ENCODE measurements at regions not wholly inside any gene's neighbourhood (a gene's known extent, or its start where the extent isn't known, plus 50 kb on each side); places are given as distances from the start of the nearest gene placed in this dataset.
"Not testable (repeated sequence)": the region's sequence is repeated elsewhere in the genome, so short reads cannot be mapped to it uniquely, and the experiment has no call there.

GRCh38 chr5:82984786-82985735, 92.1 kb downstream of the TMEM167A start:
- H3K9ac ChIP-seq (ENCODE audit: low read depth in 1 of 2, low read length in 2 of 2) = no peak overlapping the region
- no peaks in the 10 kb centered on the region for H3K9me3 ChIP-seq (ENCODE audit: control insufficient read depth in 2 of 2, low read length in 2 of 2)
- H3K27ac ChIP-seq (ENCODE audit: low read depth in 2 of 2, low read length in 2 of 2) = no peak overlapping the region
- H3K4me1 ChIP-seq (ENCODE audit: control insufficient read depth in 2 of 2, insufficient read depth in 2 of 2, low read length in 2 of 2) = no peaks in the 10 kb centered on the region
- no peaks in the 10 kb centered on the region for H3K36me3 ChIP-seq (ENCODE audit: control insufficient read depth in 2 of 2, insufficient read depth in 2 of 2, low read length in 2 of 2)
- no peak overlapping the region for H3K4me3 ChIP-seq (ENCODE audit: low read length in 2 of 2)
- H3K27me3 ChIP-seq (ENCODE audit: control insufficient read depth in 2 of 2, insufficient read depth in 2 of 2, low read length in 2 of 2) = no peaks in the 10 kb centered on the region

GRCh38 chr5:82982846-82983245, 94.3 kb downstream of the TMEM167A start:
- no peak overlapping the region for H3K9ac ChIP-seq (ENCODE audit: low read depth in 1 of 2, low read length in 2 of 2)
- no peaks in the 10 kb centered on the region for H3K9me3 ChIP-seq (ENCODE audit: control insufficient read depth in 2 of 2, low read length in 2 of 2)
- H3K27ac ChIP-seq (ENCODE audit: low read depth in 2 of 2, low read length in 2 of 2) = no peak overlapping the region
- H3K36me3 ChIP-seq (ENCODE audit: control insufficient read depth in 2 of 2, insufficient read depth in 2 of 2, low read length in 2 of 2) = no peaks in the 10 kb centered on the region
- no peaks in the 10 kb centered on the region for H3K27me3 ChIP-seq (ENCODE audit: control insufficient read depth in 2 of 2, insufficient read depth in 2 of 2, low read length in 2 of 2)
- H3K4me1 ChIP-seq (ENCODE audit: control insufficient read depth in 2 of 2, insufficient read depth in 2 of 2, low read length in 2 of 2) = no peaks in the 10 kb centered on the region
- H3K4me3 ChIP-seq (ENCODE audit: low read length in 2 of 2) = no peak overlapping the region

GRCh38 chr5:82976887-82977286, 100.3 kb downstream of the TMEM167A start:
- peaks cover 6 to 11% of the 10 kb centered on the region in 2 donors for H3K9me3 ChIP-seq (ENCODE audit: control insufficient read depth in 2 of 2, low read length in 2 of 2)
- H3K9ac ChIP-seq (ENCODE audit: low read depth in 1 of 2, low read length in 2 of 2); H3K4me3 ChIP-seq (ENCODE audit: low read length in 2 of 2); H3K27me3 ChIP-seq (ENCODE audit: control insufficient read depth in 2 of 2, insufficient read depth in 2 of 2, low read length in 2 of 2); H3K4me1 ChIP-seq (ENCODE audit: control insufficient read depth in 2 of 2, insufficient read depth in 2 of 2, low read length in 2 of 2); H3K36me3 ChIP-seq (ENCODE audit: control insufficient read depth in 2 of 2, insufficient read depth in 2 of 2, low read length in 2 of 2); H3K27ac ChIP-seq (ENCODE audit: low read depth in 2 of 2, low read length in 2 of 2): not testable (repeated sequence)

- H3K36me3 ChIP-seq (ENCODE audit: control insufficient read depth in 2 of 2, insufficient read depth in 2 of 2, low read length in 2 of 2) = no peaks in the 10 kb centered on the region
- no peak overlapping the region for H3K9ac ChIP-seq (ENCODE audit: low read depth in 1 of 2, low read length in 2 of 2)
- H3K27me3 ChIP-seq (ENCODE audit: control insufficient read depth in 2 of 2, insufficient read depth in 2 of 2, low read length in 2 of 2) = no peaks in the 10 kb centered on the region
- no peak overlapping the region for H3K27ac ChIP-seq (ENCODE audit: low read depth in 2 of 2, low read length in 2 of 2)
- no peak overlapping the region for H3K4me3 ChIP-seq (ENCODE audit: low read length in 2 of 2)
- H3K4me1 ChIP-seq (ENCODE audit: control insufficient read depth in 2 of 2, insufficient read depth in 2 of 2, low read length in 2 of 2) = no peaks in the 10 kb centered on the region
- H3K9me3 ChIP-seq (ENCODE audit: control insufficient read depth in 2 of 2, low read length in 2 of 2) = peaks cover 6 to 11% of the 10 kb centered on the region in 2 donors
Measured at GRCh38 chr5:82975812-82976211, 101.4 kb downstream of the TMEM167A start.

GRCh38 chr5:82975396-82975795, 101.8 kb downstream of the TMEM167A start:
- Histone ChIP-seq H3K9ac (ENCODE audit: low read depth in 1 of 2, low read length in 2 of 2) (no peak overlapping the region), H3K27ac (ENCODE audit: low read depth in 2 of 2, low read length in 2 of 2) (no peak overlapping the region), H3K4me1 (ENCODE audit: control insufficient read depth in 2 of 2, insufficient read depth in 2 of 2, low read length in 2 of 2) (no peaks in the 10 kb centered on the region), H3K4me3 (ENCODE audit: low read length in 2 of 2) (no peak overlapping the region), H3K9me3 (ENCODE audit: control insufficient read depth in 2 of 2, low read length in 2 of 2) (peaks cover 6 to 11% of the 10 kb centered on the region in 2 donors), H3K36me3 (ENCODE audit: control insufficient read depth in 2 of 2, insufficient read depth in 2 of 2, low read length in 2 of 2) (no peaks in the 10 kb centered on the region), H3K27me3 (ENCODE audit: control insufficient read depth in 2 of 2, insufficient read depth in 2 of 2, low read length in 2 of 2) (no peaks in the 10 kb centered on the region)

- H3K4me1 ChIP-seq (ENCODE audit: control insufficient read depth in 2 of 2, insufficient read depth in 2 of 2, low read length in 2 of 2); H3K9ac ChIP-seq (ENCODE audit: low read depth in 1 of 2, low read length in 2 of 2); H3K36me3 ChIP-seq (ENCODE audit: control insufficient read depth in 2 of 2, insufficient read depth in 2 of 2, low read length in 2 of 2); H3K4me3 ChIP-seq (ENCODE audit: low read length in 2 of 2); H3K27me3 ChIP-seq (ENCODE audit: control insufficient read depth in 2 of 2, insufficient read depth in 2 of 2, low read length in 2 of 2); H3K27ac ChIP-seq (ENCODE audit: low read depth in 2 of 2, low read length in 2 of 2): not testable (repeated sequence)
- H3K9me3 ChIP-seq (ENCODE audit: control insufficient read depth in 2 of 2, low read length in 2 of 2) = peaks cover 6 to 11% of the 10 kb centered on the region in 2 donors
Measured at GRCh38 chr5:82974346-82974745, 102.8 kb downstream of the TMEM167A start.

GRCh38 chr5:82971901-82972300, 105.3 kb downstream of the TMEM167A start:
- H3K9me3 ChIP-seq (ENCODE audit: control insufficient read depth in 2 of 2, low read length in 2 of 2) = peaks cover 6 to 11% of the 10 kb centered on the region in 2 donors
- no peaks in the 10 kb centered on the region for H3K27me3 ChIP-seq (ENCODE audit: control insufficient read depth in 2 of 2, insufficient read depth in 2 of 2, low read length in 2 of 2)

GRCh38 chr5:82971034-82971806, 106.0 kb downstream of the TMEM167A start:
- not testable (repeated sequence) for H3K27me3 ChIP-seq (ENCODE audit: control insufficient read depth in 2 of 2, insufficient read depth in 2 of 2, low read length in 2 of 2); H3K4me3 ChIP-seq (ENCODE audit: low read length in 2 of 2)

More at GRCh38 chr5:82971901-82972300, 105.3 kb downstream of the TMEM167A start:
- H3K36me3 ChIP-seq (ENCODE audit: control insufficient read depth in 2 of 2, insufficient read depth in 2 of 2, low read length in 2 of 2) = no peaks in the 10 kb centered on the region
- no peak overlapping the region for H3K4me3 ChIP-seq (ENCODE audit: low read length in 2 of 2)
- no peaks in the 10 kb centered on the region for H3K4me1 ChIP-seq (ENCODE audit: control insufficient read depth in 2 of 2, insufficient read depth in 2 of 2, low read length in 2 of 2)
- H3K27ac ChIP-seq (ENCODE audit: low read depth in 2 of 2, low read length in 2 of 2) = no peak overlapping the region
- no peak overlapping the region for H3K9ac ChIP-seq (ENCODE audit: low read depth in 1 of 2, low read length in 2 of 2)

GRCh38 chr5:82969221-82969976, 107.8 kb downstream of the TMEM167A start:
- not testable (repeated sequence) for H3K9ac ChIP-seq (ENCODE audit: low read depth in 1 of 2, low read length in 2 of 2); H3K27me3 ChIP-seq (ENCODE audit: control insufficient read depth in 2 of 2, insufficient read depth in 2 of 2, low read length in 2 of 2); H3K4me1 ChIP-seq (ENCODE audit: control insufficient read depth in 2 of 2, insufficient read depth in 2 of 2, low read length in 2 of 2); H3K9me3 ChIP-seq (ENCODE audit: control insufficient read depth in 2 of 2, low read length in 2 of 2); H3K36me3 ChIP-seq (ENCODE audit: control insufficient read depth in 2 of 2, insufficient read depth in 2 of 2, low read length in 2 of 2); H3K4me3 ChIP-seq (ENCODE audit: low read length in 2 of 2); H3K27ac ChIP-seq (ENCODE audit: low read depth in 2 of 2, low read length in 2 of 2)

More at GRCh38 chr5:82971034-82971806, 106.0 kb downstream of the TMEM167A start:
- peaks cover 6 to 11% of the 10 kb centered on the region in 2 donors for H3K9me3 ChIP-seq (ENCODE audit: control insufficient read depth in 2 of 2, low read length in 2 of 2)
- not testable (repeated sequence) for H3K4me1 ChIP-seq (ENCODE audit: control insufficient read depth in 2 of 2, insufficient read depth in 2 of 2, low read length in 2 of 2); H3K9ac ChIP-seq (ENCODE audit: low read depth in 1 of 2, low read length in 2 of 2); H3K36me3 ChIP-seq (ENCODE audit: control insufficient read depth in 2 of 2, insufficient read depth in 2 of 2, low read length in 2 of 2); H3K27ac ChIP-seq (ENCODE audit: low read depth in 2 of 2, low read length in 2 of 2)
